GM06990 (cell line): ENCODE measurements at regions not wholly inside any gene's neighbourhood (a gene's known extent, or its start where the extent isn't known, plus 50 kb on each side); places are given as distances from the start of the nearest gene placed in this dataset.
"Not testable (repeated sequence)": the region's sequence is repeated elsewhere in the genome, so short reads cannot be mapped to it uniquely, and the experiment has no call there.

ENCODE experiments used
- DNase-seq: peaks from one replicate; pipeline ENCODE4 v3.0.0-alpha.2; 2011; ENCODE audit not compliant: insufficient read length; ENCODE audit errors: extremely low read depth
- H3K27me3 ChIP-seq: replicated peaks from 2 replicates; pipeline ENCODE4 v1.6.0; 2011; ENCODE audit warnings: low read length; ENCODE audit not compliant: control insufficient read depth, insufficient read depth
- H3K36me3 ChIP-seq: 2 replicates; pipeline ENCODE4 v1.5.1; 2011; ENCODE audit warnings: low read length; ENCODE audit not compliant: control insufficient read depth, insufficient read depth
- H3K4me3 ChIP-seq: replicated peaks from 2 replicates; pipeline ENCODE4 v1.5.1; 2011; ENCODE audit warnings: low read depth, mild to moderate bottlenecking, control low read depth, low read length
- TF ChIP-seq, protein P1 (sequence below): IDR thresholded peaks from 2 replicates; pipeline ENCODE4 v1.5.1; 2011; ENCODE audit warnings: low read length, control low read depth, mild to moderate bottlenecking, inconsistent platforms; ENCODE audit not compliant: insufficient read depth, poor library complexity, severe bottlenecking

- Histone ChIP-seq H3K4me3 (no peak overlapping the region), H3K27me3 (no peaks in the 10 kb centered on the region; the same call in none of the 2 replicates), H3K36me3 (no peaks in the 10 kb centered on the region)
- no peak for DNase-seq
- TF ChIP-seq, protein P1, sequence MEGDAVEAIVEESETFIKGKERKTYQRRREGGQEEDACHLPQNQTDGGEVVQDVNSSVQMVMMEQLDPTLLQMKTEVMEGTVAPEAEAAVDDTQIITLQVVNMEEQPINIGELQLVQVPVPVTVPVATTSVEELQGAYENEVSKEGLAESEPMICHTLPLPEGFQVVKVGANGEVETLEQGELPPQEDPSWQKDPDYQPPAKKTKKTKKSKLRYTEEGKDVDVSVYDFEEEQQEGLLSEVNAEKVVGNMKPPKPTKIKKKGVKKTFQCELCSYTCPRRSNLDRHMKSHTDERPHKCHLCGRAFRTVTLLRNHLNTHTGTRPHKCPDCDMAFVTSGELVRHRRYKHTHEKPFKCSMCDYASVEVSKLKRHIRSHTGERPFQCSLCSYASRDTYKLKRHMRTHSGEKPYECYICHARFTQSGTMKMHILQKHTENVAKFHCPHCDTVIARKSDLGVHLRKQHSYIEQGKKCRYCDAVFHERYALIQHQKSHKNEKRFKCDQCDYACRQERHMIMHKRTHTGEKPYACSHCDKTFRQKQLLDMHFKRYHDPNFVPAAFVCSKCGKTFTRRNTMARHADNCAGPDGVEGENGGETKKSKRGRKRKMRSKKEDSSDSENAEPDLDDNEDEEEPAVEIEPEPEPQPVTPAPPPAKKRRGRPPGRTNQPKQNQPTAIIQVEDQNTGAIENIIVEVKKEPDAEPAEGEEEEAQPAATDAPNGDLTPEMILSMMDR, result no peak
Observed at GRCh38 chr2:216985658-216986141, 125.8 kb upstream of the TNP1 start.

- Histone ChIP-seq H3K27me3 (no peaks in the 10 kb centered on the region; the same call in none of the 2 replicates), H3K36me3 (no peaks in the 10 kb centered on the region), H3K4me3 (no peak overlapping the region)
- TF ChIP-seq, protein P1, result no peak
- DNase-seq, result no peak
Observed at GRCh38 chr2:216984937-216985336, 125.1 kb upstream of the TNP1 start.

GRCh38 chr2:216981951-216982350 is 122.1 kb upstream of the TNP1 start:
- H3K27me3 ChIP-seq, H3K36me3 ChIP-seq, H3K4me3 ChIP-seq, DNase-seq: not testable (repeated sequence)

DNA sequence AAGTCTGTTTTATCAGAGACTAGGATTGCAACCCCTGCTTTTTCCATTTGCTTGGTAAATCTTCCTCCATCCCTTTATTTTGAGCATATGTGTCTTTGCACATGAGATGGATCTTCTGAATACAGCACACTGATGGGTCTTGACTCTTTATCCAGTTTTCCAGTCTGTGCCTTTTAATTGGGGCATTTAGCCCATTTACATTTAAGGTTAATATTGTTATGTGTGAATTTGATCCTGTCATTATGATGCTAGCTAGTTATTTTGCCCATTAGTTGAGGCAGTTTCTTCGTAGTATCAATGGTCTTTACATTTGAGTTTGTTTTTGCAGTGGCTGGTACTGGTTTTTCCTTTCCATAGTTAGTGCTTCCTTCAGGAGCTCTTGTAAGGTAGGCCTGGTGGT is 120.6 kb upstream of the TNP1 start:
- H3K4me3 ChIP-seq, H3K27me3 ChIP-seq, H3K36me3 ChIP-seq, DNase-seq: not testable (repeated sequence)

DNA sequence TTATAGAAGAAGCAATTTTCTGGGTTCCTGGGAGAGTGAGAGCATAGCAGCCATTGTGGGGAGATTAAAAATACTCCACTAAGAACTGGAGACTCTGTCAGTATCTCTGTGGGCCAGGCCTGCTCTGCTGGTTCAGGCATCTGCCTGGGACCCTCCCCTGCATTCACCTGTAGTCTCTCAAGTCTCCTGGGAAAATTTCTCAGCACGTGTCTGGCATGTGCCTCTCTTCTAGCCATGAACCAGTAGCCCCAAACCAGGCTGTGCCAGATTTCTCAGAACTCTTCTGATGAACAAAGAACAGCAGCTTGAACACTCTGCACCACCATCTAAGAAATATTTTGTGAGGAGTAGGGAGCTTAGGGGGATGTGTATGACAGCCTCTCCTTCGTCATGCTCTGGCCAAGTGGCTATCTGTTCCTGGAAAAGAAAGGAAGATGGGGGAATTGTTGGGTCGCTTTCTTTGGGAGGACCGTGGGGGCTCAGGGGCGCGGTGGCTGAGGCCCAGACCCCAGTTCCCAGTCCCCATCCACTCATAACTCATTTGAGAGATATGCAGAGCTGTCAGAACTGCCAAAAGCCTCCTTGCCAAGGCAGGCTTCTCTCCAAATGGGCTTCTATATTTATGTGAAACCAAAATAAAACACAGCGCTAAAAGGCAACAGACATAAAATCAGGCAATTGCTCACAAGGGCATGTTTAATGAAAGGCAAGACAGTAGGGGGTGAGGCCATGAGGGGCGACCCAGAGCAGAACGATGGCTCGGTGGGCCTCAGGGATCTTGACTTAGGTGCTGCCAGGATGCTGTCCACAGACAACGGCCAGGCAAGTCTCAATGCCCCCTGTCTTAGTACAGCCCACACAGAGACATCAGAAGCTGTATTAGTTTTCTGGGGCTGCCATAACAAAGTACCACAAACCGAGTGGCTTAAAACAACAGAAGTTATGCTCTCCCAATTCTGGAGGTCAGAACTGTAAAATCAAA is 114.7 kb upstream of the TNP1 start:
- H3K27me3 ChIP-seq, result no peaks in the 10 kb centered on the region
- TF ChIP-seq, protein P1, result no peak

GRCh38 chr2:216971593-216971992 is 111.7 kb upstream of the TNP1 start:
- no peak overlapping the region for H3K4me3 ChIP-seq
- no peaks in the 10 kb centered on the region for H3K36me3 ChIP-seq
- TF ChIP-seq, protein P1, result no peak
- DNase-seq, result no peak
- H3K27me3 ChIP-seq, result no peaks in the 10 kb centered on the region; the same call in 1 of the 2 replicates

More for the DNA sequence above, 114.7 kb upstream of the TNP1 start:
- Histone ChIP-seq H3K4me3 (no peak overlapping the region), H3K36me3 (no peaks in the 10 kb centered on the region)
- no peak for DNase-seq
